AG09309 (cell line): ENCODE measurements at regions not wholly inside any gene's neighbourhood (a gene's known extent, or its start where the extent isn't known, plus 50 kb on each side); places are given as distances from the start of the nearest gene placed in this dataset.

Experiments
- DNase-seq: peaks from one replicate; pipeline ENCODE4 v3.0.0-alpha.2; 2010; ENCODE audit warnings: low read depth
- H3K4me3 ChIP-seq: 2 replicates; pipeline ENCODE4 v1.5.1; 2011; ENCODE audit warnings: mild to moderate bottlenecking, low read depth, low read length, moderate library complexity; ENCODE audit not compliant: control insufficient read depth
- CTCF ChIP-seq: IDR thresholded peaks from 2 replicates; pipeline ENCODE4 v1.5.1; 2011; ENCODE audit warnings: mild to moderate bottlenecking, low read depth, low read length, inconsistent platforms; ENCODE audit not compliant: insufficient read depth, control insufficient read depth; ENCODE audit errors: missing control alignments

GRCh38 chr6:156628805-156629204 lies 148.4 kb upstream of the ARID1B start:
- DNase-seq = no peak
- no peak for TF ChIP-seq CTCF
- no peak overlapping the region for H3K4me3 ChIP-seq

GRCh38 chr6:156627524-156627923 lies 149.7 kb upstream of the ARID1B start:
- TF ChIP-seq CTCF = no peak
- H3K4me3 ChIP-seq = no peak overlapping the region
- no peak for DNase-seq

GRCh38 chr6:156622185-156622584 lies 155.0 kb upstream of the ARID1B start:
- DNase-seq = no peak
- H3K4me3 ChIP-seq = no peak overlapping the region
- no peak for TF ChIP-seq CTCF

GRCh38 chr6:156620331-156620730 lies 156.8 kb upstream of the ARID1B start:
- H3K4me3 ChIP-seq = no peak overlapping the region
- TF ChIP-seq CTCF = no peak
- no peak for DNase-seq

- TF ChIP-seq CTCF = no peak
- DNase-seq = no peak
These were observed 158.5 kb upstream of the ARID1B start for GRCh38 chr6:156618600-156619205.

GRCh38 chr6:156617941-156618340 lies 159.2 kb upstream of the ARID1B start:
- H3K4me3 ChIP-seq = no peak overlapping the region
- TF ChIP-seq CTCF = no peak
- no peak for DNase-seq

More at GRCh38 chr6:156618600-156619205, 158.5 kb upstream of the ARID1B start:
- no peak overlapping the region for H3K4me3 ChIP-seq

GRCh38 chr6:156617376-156617775 lies 159.8 kb upstream of the ARID1B start:
- DNase-seq = no peak
- H3K4me3 ChIP-seq = no peak overlapping the region
- no peak for TF ChIP-seq CTCF
